Trophoblast cell (in vitro differentiated cells and primary cell): ENCODE measurements at regions not wholly inside any gene's neighbourhood (a gene's known extent, or its start where the extent isn't known, plus 50 kb on each side); places are given as distances from the start of the nearest gene placed in this dataset.

Experiments used
- DNase-seq, 2 donors: peaks; one replicate each; pipeline ENCODE4 v3.0.0-alpha.2; 2016
- H2AFZ ChIP-seq: 2 replicates; pipeline ENCODE4 v1.6.1; 2013; ENCODE audit warnings: low read length, moderate library complexity, mild to moderate bottlenecking; ENCODE audit not compliant: insufficient read depth, poor library complexity
- H2AK5ac ChIP-seq: 2 replicates; pipeline ENCODE4 v1.6.1; 2013; ENCODE audit warnings: mild to moderate bottlenecking, low read length
- H2BK120ac ChIP-seq: 2 replicates; pipeline ENCODE4 v1.6.1; 2013; ENCODE audit warnings: low read length, mild to moderate bottlenecking, moderate library complexity; ENCODE audit not compliant: insufficient read depth, poor library complexity
- H2BK12ac ChIP-seq: 2 replicates; pipeline ENCODE4 v1.6.1; 2013; ENCODE audit warnings: mild to moderate bottlenecking, low read length, moderate library complexity
- H2BK5ac ChIP-seq: 2 replicates; pipeline ENCODE4 v1.6.1; 2013; ENCODE audit warnings: low read length, low read depth, moderate library complexity, mild to moderate bottlenecking; ENCODE audit not compliant: poor library complexity
- H3K14ac ChIP-seq: 2 replicates; pipeline ENCODE4 v1.6.1; 2013; ENCODE audit warnings: mild to moderate bottlenecking, low read length
- H3K18ac ChIP-seq: 2 replicates; pipeline ENCODE4 v1.6.1; 2013; ENCODE audit warnings: mild to moderate bottlenecking, low read length
- H3K23ac ChIP-seq: 2 replicates; pipeline ENCODE4 v1.6.1; 2013; ENCODE audit warnings: low read length
- H3K27ac ChIP-seq: 2 replicates; pipeline ENCODE4 v1.5.1; 2013; ENCODE audit warnings: low read depth, mild to moderate bottlenecking, inconsistent platforms, low read length, moderate library complexity
- H3K27me3 ChIP-seq: 2 replicates; pipeline ENCODE4 v1.6.1; 2013; ENCODE audit warnings: inconsistent platforms, mild to moderate bottlenecking, low read length, moderate library complexity; ENCODE audit not compliant: insufficient read depth
- H3K36me3 ChIP-seq, 2 experiments: 1 replicate in 1 of 2; 2 replicates in 1 of 2; pipeline ENCODE4 v1.6.1; 2013; ENCODE audit warnings: low read length in 2 of 2, mild to moderate bottlenecking in 2 of 2, moderate library complexity in 1 of 2; ENCODE audit not compliant: insufficient read depth in 2 of 2, control insufficient read depth in 1 of 2
- H3K4ac ChIP-seq: 2 replicates; pipeline ENCODE4 v1.6.1; 2013; ENCODE audit warnings: low read depth, mild to moderate bottlenecking, low read length, moderate library complexity
- H3K4me1 ChIP-seq, 2 experiments: 1 replicate in 1 of 2; 2 replicates in 1 of 2; pipeline ENCODE4 v1.6.1; 2013; ENCODE audit warnings: low read length in 2 of 2, mild to moderate bottlenecking in 2 of 2, moderate library complexity in 1 of 2; ENCODE audit not compliant: insufficient read depth in 2 of 2, control insufficient read depth in 1 of 2
- H3K4me2 ChIP-seq: 2 replicates; pipeline ENCODE4 v1.6.1; 2013; ENCODE audit warnings: inconsistent platforms, mild to moderate bottlenecking, low read length, moderate library complexity
- H3K4me3 ChIP-seq: 2 replicates; pipeline ENCODE4 v1.5.1; 2013; ENCODE audit warnings: mild to moderate bottlenecking, low read depth, low read length, inconsistent platforms
- H3K79me1 ChIP-seq: one replicate; pipeline ENCODE4 v1.6.1; 2013; ENCODE audit warnings: low read length
- H3K79me2 ChIP-seq: 2 replicates; pipeline ENCODE4 v1.6.1; 2013; ENCODE audit warnings: low read length, mild to moderate bottlenecking; ENCODE audit not compliant: control insufficient read depth, insufficient read depth, poor library complexity
- H3K9ac ChIP-seq: 2 replicates; pipeline ENCODE4 v1.6.1; 2013; ENCODE audit warnings: mild to moderate bottlenecking, low read length
- H3K9me3 ChIP-seq: 2 replicates; pipeline ENCODE4 v1.6.1; 2013; ENCODE audit warnings: low read depth, mild to moderate bottlenecking, control low read depth, inconsistent platforms, low read length; ENCODE audit not compliant: insufficient read depth
- H4K12ac ChIP-seq: 2 replicates; pipeline ENCODE4 v1.6.1; 2013; ENCODE audit warnings: low read depth, mild to moderate bottlenecking, low read length, moderate library complexity
- H4K8ac ChIP-seq: 2 replicates; pipeline ENCODE4 v1.6.1; 2013; ENCODE audit warnings: low read depth, mild to moderate bottlenecking, low read length, moderate library complexity
- H4K91ac ChIP-seq: one replicate; pipeline ENCODE4 v1.6.1; 2013; ENCODE audit warnings: low read depth, mild to moderate bottlenecking, low read length, moderate library complexity
- WGBS: extraction: QIAGEN DNeasy Blood & Tissue Kit; methylation state at CpG from one replicate; pipeline ENCODE4 v1.1.7; 2013; ENCODE audit warnings: missing lambda C conversion rate; ENCODE audit not compliant: insufficient read length, insufficient coverage; ENCODE audit errors: extremely low coverage; 5-methylcytosine and 5-hydroxymethylcytosine counted together

DNA sequence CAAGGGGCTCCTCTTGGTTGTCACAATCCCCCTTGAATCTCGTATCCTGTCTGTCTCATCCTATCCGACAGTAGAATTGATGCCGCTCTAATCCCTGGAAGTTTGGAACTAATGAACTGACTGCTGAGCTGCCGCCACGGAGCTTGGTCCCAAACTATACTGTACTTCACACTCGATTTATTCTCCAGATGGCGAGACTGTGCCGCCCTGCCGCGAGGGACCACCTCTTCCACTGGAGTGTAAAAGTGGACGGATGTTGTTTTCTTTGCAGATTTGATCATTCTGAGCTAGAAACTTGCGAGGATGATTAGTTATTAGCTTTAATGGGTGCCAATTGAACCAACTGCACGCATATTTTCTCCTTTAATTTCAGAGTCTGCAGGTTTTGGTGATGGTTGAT is 117.2 kb downstream of the ZIC5 start:
- Histone ChIP-seq H3K4me2 (no peak overlapping the region), H3K23ac (no peak overlapping the region), H3K9ac (no peak overlapping the region), H4K91ac (no peak overlapping the region), H3K36me3 (no peaks in the 10 kb centered on the region), H2BK12ac (no peak overlapping the region), H3K4ac (no peak overlapping the region), H3K79me2 (no peaks in the 10 kb centered on the region), H4K12ac (no peak overlapping the region), H2BK5ac (no peak overlapping the region), H3K18ac (no peak overlapping the region), H3K79me1 (no peaks in the 10 kb centered on the region), H3K14ac (no peak overlapping the region), H2AFZ (no peak overlapping the region), H3K9me3 (no peaks in the 10 kb centered on the region), H3K4me3 (no peak overlapping the region), H2AK5ac (no peak overlapping the region), H3K4me1 (no peaks in the 10 kb centered on the region), H2BK120ac (no peak overlapping the region), H3K27me3 (no peaks in the 10 kb centered on the region), H4K8ac (no peak overlapping the region), H3K27ac (no peak overlapping the region)
- no CpG with 5 or more reads among the region's 13 CpGs for WGBS
- DNase-seq: no peak

DNA sequence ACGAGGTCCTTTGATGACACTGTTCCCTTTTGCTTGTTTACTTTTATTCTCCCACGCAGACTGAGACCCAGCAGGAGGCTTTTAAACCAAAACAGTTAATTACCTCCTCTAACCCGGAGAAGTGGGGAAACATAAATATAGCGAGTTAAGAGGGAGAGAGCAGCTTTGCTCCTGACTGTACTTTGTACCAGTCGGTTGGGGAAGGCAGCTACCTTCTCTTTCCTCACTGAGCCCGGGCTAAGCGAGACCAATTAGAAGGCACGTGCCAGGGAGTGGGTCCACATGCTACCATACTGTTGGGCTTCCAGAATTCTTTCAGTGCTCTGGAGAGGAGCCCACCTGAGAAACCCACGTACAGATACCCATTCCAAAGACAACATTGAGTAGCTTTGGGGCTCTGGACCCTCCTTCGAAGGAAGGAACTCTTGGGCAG is 124.2 kb downstream of the ZIC5 start:
- no peaks in the 10 kb centered on the region for H3K4me1 ChIP-seq
- no peak overlapping the region for H3K14ac ChIP-seq
- H3K4me3 ChIP-seq: no peak overlapping the region
- H4K8ac ChIP-seq: no peak overlapping the region
- no peaks in the 10 kb centered on the region for H3K79me1 ChIP-seq
- no peak overlapping the region for H3K4ac ChIP-seq
- no peaks in the 10 kb centered on the region for H3K9me3 ChIP-seq
- H3K23ac ChIP-seq: no peak overlapping the region
- no peak overlapping the region for H2BK120ac ChIP-seq
- no peak overlapping the region for H4K91ac ChIP-seq
- H4K12ac ChIP-seq: no peak overlapping the region
- H2BK5ac ChIP-seq: no peak overlapping the region
- no peak for DNase-seq
- H2AK5ac ChIP-seq: no peak overlapping the region
- no peaks in the 10 kb centered on the region for H3K27me3 ChIP-seq
- no peak overlapping the region for H2AFZ ChIP-seq
- no peaks in the 10 kb centered on the region for H3K79me2 ChIP-seq
- no peak overlapping the region for H3K9ac ChIP-seq
- H2BK12ac ChIP-seq: no peak overlapping the region
- no peak overlapping the region for H3K4me2 ChIP-seq
- no peaks in the 10 kb centered on the region for H3K36me3 ChIP-seq
- no peak overlapping the region for H3K27ac ChIP-seq
- H3K18ac ChIP-seq: no peak overlapping the region
- WGBS: no CpG with 5 or more reads among the region's 10 CpGs

DNA sequence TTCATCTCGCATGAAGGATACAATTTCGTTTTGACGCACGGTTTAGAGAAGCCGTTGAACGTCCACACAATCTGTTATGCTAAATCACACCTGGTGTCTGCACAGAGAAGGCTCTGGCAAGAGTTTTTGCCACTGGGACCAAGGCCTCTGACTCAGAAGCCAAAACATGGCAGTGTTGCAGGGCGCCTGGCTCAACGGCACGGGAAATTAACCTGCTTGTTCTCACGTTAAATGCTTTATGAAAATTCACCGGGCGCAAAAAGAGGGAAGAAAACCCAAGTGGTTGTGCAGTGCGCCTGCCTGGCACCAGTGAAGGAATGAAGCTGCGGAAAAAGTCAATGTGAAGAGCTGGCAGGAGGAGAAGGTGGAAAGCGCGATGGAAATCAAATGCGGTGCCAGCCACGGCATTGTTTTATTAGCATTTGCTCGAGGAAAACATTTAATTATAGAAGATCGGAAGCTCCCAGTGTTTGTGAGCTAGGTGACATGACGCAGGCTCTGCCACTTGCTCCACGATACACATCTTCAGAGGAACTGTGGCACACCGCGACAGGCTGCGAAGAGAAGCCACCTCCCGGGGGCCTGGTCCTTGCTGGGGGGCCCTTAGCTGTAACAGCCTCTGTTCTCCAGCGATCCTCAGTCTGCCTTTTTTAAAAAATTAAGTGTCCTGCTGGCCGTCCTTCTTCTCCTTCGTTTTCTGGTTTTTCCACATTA is 126.2 kb downstream of the ZIC5 start:
- Histone ChIP-seq H2AFZ (no peak overlapping the region), H3K27me3 (no peaks in the 10 kb centered on the region), H2BK12ac (no peak overlapping the region), H3K4me2 (no peak overlapping the region), H3K9ac (no peak overlapping the region), H3K79me2 (no peaks in the 10 kb centered on the region), H4K8ac (no peak overlapping the region), H2BK120ac (no peak overlapping the region), H3K18ac (no peak overlapping the region), H3K14ac (no peak overlapping the region), H3K36me3 (no peaks in the 10 kb centered on the region), H3K4me3 (no peak overlapping the region), H3K79me1 (no peaks in the 10 kb centered on the region), H4K12ac (no peak overlapping the region), H3K23ac (no peak overlapping the region), H3K9me3 (no peaks in the 10 kb centered on the region), H4K91ac (no peak overlapping the region), H3K4ac (no peak overlapping the region), H3K27ac (no peak overlapping the region), H3K4me1 (no peaks in the 10 kb centered on the region), H2BK5ac (no peak overlapping the region), H2AK5ac (no peak overlapping the region)
- WGBS: no CpG with 5 or more reads among the region's 29 CpGs
- DNase-seq: no peak

DNA sequence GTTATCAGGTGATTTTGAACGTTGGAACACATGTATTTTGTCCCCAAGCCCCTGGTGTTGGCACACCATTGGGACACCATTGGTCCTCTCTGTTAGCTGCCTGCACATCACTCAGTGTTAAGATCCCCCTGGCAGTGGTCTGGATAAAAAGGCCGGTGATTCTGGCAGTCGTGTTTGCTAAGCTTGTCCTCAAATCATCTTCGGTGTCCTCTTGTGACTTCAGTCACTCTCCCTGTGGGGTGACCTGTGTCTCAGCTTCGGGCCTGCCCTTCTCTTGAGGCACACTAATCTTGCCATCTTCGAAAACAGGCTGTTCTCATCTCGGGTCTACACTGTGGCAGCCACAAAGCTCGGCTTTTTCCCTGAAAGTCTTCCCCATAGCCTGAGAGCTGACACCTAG is 127.1 kb downstream of the ZIC5 start:
- no CpG with 5 or more reads among the region's 8 CpGs for WGBS
- Histone ChIP-seq H2BK120ac (no peak overlapping the region), H3K79me2 (no peaks in the 10 kb centered on the region)

More for the DNA sequence above, 127.1 kb downstream of the ZIC5 start:
- DNase-seq: no peak
- Histone ChIP-seq H3K23ac (no peak overlapping the region), H2AFZ (no peak overlapping the region), H2AK5ac (no peak overlapping the region), H3K4me2 (no peak overlapping the region), H3K4me1 (no peaks in the 10 kb centered on the region), H3K9ac (no peak overlapping the region), H4K91ac (no peak overlapping the region), H3K79me1 (no peaks in the 10 kb centered on the region), H3K4me3 (peak overlapping the region; percentile 20), H3K27me3 (no peaks in the 10 kb centered on the region), H2BK12ac (no peak overlapping the region), H3K9me3 (no peaks in the 10 kb centered on the region), H3K14ac (no peak overlapping the region), H4K8ac (no peak overlapping the region), H3K36me3 (no peaks in the 10 kb centered on the region), H3K18ac (no peak overlapping the region), H3K27ac (no peak overlapping the region), H3K4ac (no peak overlapping the region), H2BK5ac (no peak overlapping the region), H4K12ac (no peak overlapping the region)
